ENCODE measurements at regions not wholly inside any gene's neighbourhood (a gene's known extent, or its start where the extent isn't known, plus 50 kb on each side); places are given as distances from the start of the nearest gene placed in this dataset.

GRCh38 chr13:83333614-83334388 is 548.5 kb downstream of the SLITRK1 start:
- FAIRE-seq, result no peak
- TF ChIP-seq CTCF (IDR thresholded peaks at IDR 0.05; ENCODE audit: borderline replicate concordance, extremely low read depth, insufficient read depth), result no peak
- Histone ChIP-seq H3K36me3 (ENCODE audit: control insufficient read depth in 2 of 3, insufficient read depth in 3 of 3, low read length in 3 of 3) (no peaks in the 10 kb centered on the region), H3K4me1 (ENCODE audit: control insufficient read depth in 2 of 3, insufficient read depth in 2 of 3, low read depth in 1 of 3, low read length in 3 of 3) (no peaks in the 10 kb centered on the region), H3K4me3 (ENCODE audit: low read length in 3 of 3) (no peak overlapping the region), H3K27ac (ENCODE audit: low read depth in 2 of 2, low read length in 2 of 2) (no peak overlapping the region), H3K9me3 (ENCODE audit: control insufficient read depth in 2 of 3, insufficient read depth in 1 of 3, low read length in 3 of 3) (no peaks in the 10 kb centered on the region), H3K9ac (ENCODE audit: low read length in 3 of 3) (no peak overlapping the region), H3K27me3 (ENCODE audit: control insufficient read depth, insufficient read depth, low read length) (no peaks in the 10 kb centered on the region)
- intact Hi-C loops (cut with DNase I), result no loop called here
- DNase-seq, result no peak

- DNase-seq (no peak), FAIRE-seq (no peak)
- Histone ChIP-seq H3K27me3 (ENCODE audit: control insufficient read depth, insufficient read depth, low read length) (no peaks in the 10 kb centered on the region), H3K4me1 (ENCODE audit: control insufficient read depth in 2 of 3, insufficient read depth in 2 of 3, low read depth in 1 of 3, low read length in 3 of 3) (no peaks in the 10 kb centered on the region), H3K9ac (ENCODE audit: low read length in 3 of 3) (no peak overlapping the region), H3K9me3 (ENCODE audit: control insufficient read depth in 2 of 3, insufficient read depth in 1 of 3, low read length in 3 of 3) (no peaks in the 10 kb centered on the region), H3K4me3 (ENCODE audit: low read length in 3 of 3) (no peak overlapping the region), H3K36me3 (ENCODE audit: control insufficient read depth in 2 of 3, insufficient read depth in 3 of 3, low read length in 3 of 3) (no peaks in the 10 kb centered on the region), H3K27ac (ENCODE audit: low read depth in 2 of 2, low read length in 2 of 2) (no peak overlapping the region)
- TF ChIP-seq CTCF (IDR thresholded peaks at IDR 0.05; ENCODE audit: borderline replicate concordance, extremely low read depth, insufficient read depth), result no peak
- intact Hi-C loops (cut with DNase I), result no loop called here
Observed at GRCh38 chr13:83332751-83333150, 549.5 kb downstream of the SLITRK1 start.

GRCh38 chr13:83327091-83327490 is 555.2 kb downstream of the SLITRK1 start:
- FAIRE-seq, result no peak
- no peak overlapping the region for H3K9ac ChIP-seq (ENCODE audit: low read length in 3 of 3)
- intact Hi-C loops (cut with DNase I), result no loop called here
- H3K9me3 ChIP-seq (ENCODE audit: control insufficient read depth in 2 of 3, insufficient read depth in 1 of 3, low read length in 3 of 3), result no peaks in the 10 kb centered on the region
- H3K4me1 ChIP-seq (ENCODE audit: control insufficient read depth in 2 of 3, insufficient read depth in 2 of 3, low read depth in 1 of 3, low read length in 3 of 3), result no peaks in the 10 kb centered on the region
- H3K27me3 ChIP-seq (ENCODE audit: control insufficient read depth, insufficient read depth, low read length), result no peaks in the 10 kb centered on the region
- H3K36me3 ChIP-seq (ENCODE audit: control insufficient read depth in 2 of 3, insufficient read depth in 3 of 3, low read length in 3 of 3), result no peaks in the 10 kb centered on the region
- H3K27ac ChIP-seq (ENCODE audit: low read depth in 2 of 2, low read length in 2 of 2), result no peak overlapping the region
- no peak for DNase-seq
- no peak overlapping the region for H3K4me3 ChIP-seq (ENCODE audit: low read length in 3 of 3)
- TF ChIP-seq CTCF (IDR thresholded peaks at IDR 0.05; ENCODE audit: borderline replicate concordance, extremely low read depth, insufficient read depth), result no peak
